B cell (primary cell): ENCODE measurements at regions not wholly inside any gene's neighbourhood (a gene's known extent, or its start where the extent isn't known, plus 50 kb on each side); places are given as distances from the start of the nearest gene placed in this dataset.

Experiments
- ATAC-seq: fragments of 200-7000 bp; cut with Tn5 transposase; one replicate; pipeline ENCODE4 v1.10.0; 2021; ENCODE audit warnings: low read depth, mild to moderate bottlenecking, moderate number of reproducible peaks, moderate library complexity
- CTCF ChIA-PET: fragments of 350-600 bp; sonication (Branson Sonifier 250); formaldehyde crosslinking; loops from one replicate; lab custom pipeline; 2021; ENCODE audit warnings: antibody characterized with exemption, inconsistent platforms; lab: Charles Lee
- POLR2A ChIA-PET: fragments of 350-600 bp; sonication (Branson Sonifier 250); formaldehyde crosslinking; loops from one replicate; lab custom pipeline; 2021; ENCODE audit warnings: antibody characterized with exemption; lab: Charles Lee
- DNase-seq: peaks from one replicate; pipeline ENCODE4 v3.0.0; 2013
- H2AFZ ChIP-seq: 2 replicates; pipeline ENCODE4 v1.6.1; 2012; ENCODE audit warnings: mild to moderate bottlenecking, low read depth, low read length; ENCODE audit not compliant: insufficient read depth, poor library complexity, severe bottlenecking
- H3K27ac ChIP-seq, 2 donors: 1 replicate in 1 of 2; 2 replicates in 1 of 2; pipeline ENCODE4 v1.5.1; 2012 to 2013; ENCODE audit warnings: low read length in 2 of 2, mild to moderate bottlenecking in 2 of 2, moderate library complexity in 1 of 2
- H3K27me3 ChIP-seq, 4 experiments: fragments of 200-600 bp in 1 of 4; sonication (generic) in 1 of 4; replicated peaks in 1 of 4; 1 replicate in 2 of 4; 2 replicates in 2 of 4; pipeline versions ENCODE4 v1.6.1 to v1.7.0; 2013 to 2016; ENCODE audit warnings: low read length in 3 of 4, mild to moderate bottlenecking in 2 of 4, mixed read lengths in 1 of 4, moderate library complexity in 1 of 4; ENCODE audit not compliant: insufficient read depth in 4 of 4, control insufficient read depth in 3 of 4; ENCODE audit errors: control extremely low read depth in 1 of 4
- H3K36me3 ChIP-seq, 2 experiments: replicated peaks in 1 of 2; 1 replicate in 1 of 2; 2 replicates in 1 of 2; pipeline versions ENCODE4 v1.6.1 to v1.7.1; 2013; ENCODE audit warnings: low read length in 1 of 2; ENCODE audit not compliant: insufficient read depth in 2 of 2, control insufficient read depth in 1 of 2; ENCODE audit errors: control extremely low read depth in 1 of 2, extremely low read depth in 1 of 2
- H3K4me1 ChIP-seq, 2 donors: fragments of 200-600 bp in 1 of 2; sonication (generic) in 1 of 2; 1 replicate in 1 of 2; 2 replicates in 1 of 2; pipeline versions ENCODE4 v1.5.1 to v1.6.1; 2013 to 2017; ENCODE audit warnings: low read length in 2 of 2; ENCODE audit not compliant: control insufficient read depth in 2 of 2, insufficient read depth in 2 of 2
- H3K4me2 ChIP-seq: replicated peaks from 2 replicates; pipeline ENCODE3; 2012; ENCODE audit warnings: mild to moderate bottlenecking, low read depth, low read length; ENCODE audit not compliant: poor library complexity, severe bottlenecking
- H3K4me3 ChIP-seq, 5 experiments: fragments of 200-600 bp in 1 of 5; sonication (generic) in 1 of 5; 1 replicate in 3 of 5; 2 replicates in 2 of 5; pipeline versions ENCODE4 v1.5.1 to v1.7.0; 2011 to 2016; ENCODE audit warnings: low read length in 4 of 5, mild to moderate bottlenecking in 4 of 5, low read depth in 2 of 5, control low read depth in 1 of 5, moderate library complexity in 1 of 5; ENCODE audit not compliant: insufficient read depth in 1 of 5; ENCODE audit errors: control extremely low read depth in 1 of 5, extremely low read depth in 1 of 5
- H3K79me2 ChIP-seq: fragments of 200-600 bp; sonication (generic); one replicate; pipeline ENCODE4 v1.6.0; 2016; ENCODE audit warnings: low read length; ENCODE audit not compliant: control insufficient read depth, insufficient read depth
- H3K9ac ChIP-seq: fragments of 200-600 bp; sonication (generic); 2 replicates; pipeline ENCODE4 v1.6.1; 2017; ENCODE audit warnings: mild to moderate bottlenecking, low read length, moderate library complexity
- H3K9me3 ChIP-seq, 3 donors: one replicate each; pipeline versions ENCODE4 v1.6.1 to v1.7.1; 2013; ENCODE audit warnings: low read length in 2 of 3; ENCODE audit not compliant: control insufficient read depth in 2 of 3, insufficient read depth in 1 of 3; ENCODE audit errors: control extremely low read depth in 1 of 3
- H4K20me1 ChIP-seq: 2 replicates; pipeline ENCODE4 v1.6.0; 2012; ENCODE audit warnings: mild to moderate bottlenecking, low read length; ENCODE audit not compliant: insufficient read depth, control insufficient read depth, poor library complexity, severe bottlenecking
- H3K27ac Mint-ChIP-seq: one replicate; pipeline ENCODE4 v1.8.0; 2021; ENCODE audit warnings: mixed read lengths
- H3K27me3 Mint-ChIP-seq: one replicate; pipeline ENCODE4 v1.8.0; 2021; ENCODE audit warnings: mixed read lengths
- H3K4me1 Mint-ChIP-seq: one replicate; pipeline ENCODE4 v1.8.0; 2021; ENCODE audit warnings: mixed read lengths
- H3K4me3 Mint-ChIP-seq: one replicate; pipeline ENCODE4 v1.8.0; 2021; ENCODE audit warnings: mixed read lengths
- H3K9me3 Mint-ChIP-seq: one replicate; pipeline ENCODE4 v1.8.0; 2022; ENCODE audit warnings: mixed read lengths; ENCODE audit not compliant: insufficient read depth
- CTCF ChIP-seq: fragments of 200-600 bp; IDR thresholded peaks from one replicate; pipeline ENCODE4 v1.8.0; 2022; ENCODE audit warnings: antibody characterized with exemption, mild to moderate bottlenecking
- EZH2 ChIP-seq: IDR thresholded peaks from 2 replicates; pipeline ENCODE4 v1.6.1; 2012; ENCODE audit warnings: borderline replicate concordance, low read depth, mild to moderate bottlenecking, moderate library complexity, low read length; ENCODE audit not compliant: insufficient read depth, poor library complexity, severe bottlenecking
- WGBS: methylation state at CpG from one replicate; pipeline ENCODE4 v1.1.5; 2013; ENCODE audit warnings: missing lambda C conversion rate; ENCODE audit not compliant: insufficient coverage; 5-methylcytosine and 5-hydroxymethylcytosine counted together
- intact Hi-C: fragments of 100-400 bp; cut with micrococcal nuclease; formaldehyde crosslinking; loops from one replicate; pipeline ENCODE4 v1.10.0; 2022

DNA sequence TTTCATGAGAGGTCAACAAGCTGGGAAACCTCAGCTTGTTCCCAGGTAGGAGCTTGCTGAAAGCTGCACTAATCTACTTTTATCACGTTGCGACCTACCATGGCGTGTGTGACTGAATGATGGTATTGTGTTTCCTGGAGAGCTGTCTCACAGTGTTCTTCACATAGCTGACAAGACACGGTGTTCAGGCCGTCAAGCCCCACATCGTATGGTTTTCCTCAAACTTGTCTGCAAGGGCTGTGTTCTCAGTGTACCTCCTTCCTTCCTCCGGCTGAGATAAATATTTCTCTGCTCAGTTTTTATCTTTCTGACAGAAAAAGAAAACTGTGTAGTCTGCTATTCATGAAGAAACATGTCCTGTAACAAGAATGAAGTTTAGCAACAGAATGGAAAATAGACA is 244.8 kb downstream of the DCDC2C start:
- Histone ChIP-seq H3K79me2 (no peaks in the 10 kb centered on the region), H4K20me1 (no peaks in the 10 kb centered on the region), H3K27me3 (peaks cover 0 to 3% (median 0%) of the 10 kb centered on the region in 4 experiments), H3K9me3 (peaks cover 0 to 36% (median 4%) of the 10 kb centered on the region in 3 donors), H2AFZ (no peak overlapping the region), H3K36me3 (no peaks in the 10 kb centered on the region), H3K27ac (no peak overlapping the region), H3K4me1 (no peaks in the 10 kb centered on the region), H3K9ac (no peak overlapping the region), H3K4me3 (no peak overlapping the region), H3K4me2 (no peak overlapping the region)
- 95% methylated on average over 3 of the region's 7 CpGs for WGBS
- ATAC-seq (no peak), DNase-seq (no peak)
- Mint-ChIP-seq H3K4me1 (no peaks in the 10 kb centered on the region), H3K9me3 (no peaks in the 10 kb centered on the region), H3K27ac (no peak overlapping the region), H3K27me3 (no peaks in the 10 kb centered on the region), H3K4me3 (no peak overlapping the region)
- ChIA-PET POLR2A (no interaction called here), CTCF (no interaction called here)
- TF ChIP-seq CTCF (no peak), EZH2 (no peak)
- intact Hi-C loops = no loop called here

GRCh38 chr2:3951131-3951954 is 248.0 kb downstream of the DCDC2C start:
- H3K4me1 ChIP-seq = no peaks in the 10 kb centered on the region
- no peaks in the 10 kb centered on the region for H3K79me2 ChIP-seq
- POLR2A ChIA-PET = no interaction called here
- no peak overlapping the region for H3K27ac ChIP-seq
- WGBS = 95% methylated on average over 10 of the region's 11 CpGs
- TF ChIP-seq EZH2 (no peak), CTCF (no peak)
- H3K4me2 ChIP-seq = no peak overlapping the region
- CTCF ChIA-PET = no interaction called here
- H3K9ac ChIP-seq = no peak overlapping the region
- H3K9me3 Mint-ChIP-seq = no peaks in the 10 kb centered on the region
- no peaks in the 10 kb centered on the region for H3K4me1 Mint-ChIP-seq
- H3K27me3 ChIP-seq = no peaks in the 10 kb centered on the region
- H3K9me3 ChIP-seq = peaks cover 0 to 33% (median 4%) of the 10 kb centered on the region in 3 donors
- H3K27me3 Mint-ChIP-seq = no peaks in the 10 kb centered on the region
- H2AFZ ChIP-seq = no peak overlapping the region
- intact Hi-C loops = no loop called here
- H3K27ac Mint-ChIP-seq = no peak overlapping the region
- ATAC-seq (no peak), DNase-seq (no peak)
- no peak overlapping the region for H3K4me3 Mint-ChIP-seq
- H3K36me3 ChIP-seq = no peaks in the 10 kb centered on the region
- H4K20me1 ChIP-seq = no peaks in the 10 kb centered on the region
- no peak overlapping the region for H3K4me3 ChIP-seq
